Large intestine (tissue), 3 donors: ENCODE measurements at regions not wholly inside any gene's neighbourhood (a gene's known extent, or its start where the extent isn't known, plus 50 kb on each side); places are given as distances from the start of the nearest gene placed in this dataset.
A peak's percentile ranks its signal among the peaks of the same experiment; 100 is the strongest.
"Not testable (repeated sequence)": the region's sequence is repeated elsewhere in the genome, so short reads cannot be mapped to it uniquely, and the experiment has no call there.

ENCODE experiments used
- DNase-seq, 2 donors: peaks; one replicate each; pipeline versions ENCODE4 v3.0.0 to v3.0.0-alpha.2; 2013
- H3K27ac ChIP-seq: one replicate; pipeline ENCODE4 v1.5.1; 2013; ENCODE audit warnings: low read length
- H3K27me3 ChIP-seq: 2 replicates; pipeline ENCODE4 v1.6.1; 2013; ENCODE audit warnings: low read length; ENCODE audit not compliant: control insufficient read depth, insufficient read depth
- H3K36me3 ChIP-seq: 2 replicates; pipeline ENCODE4 v1.6.1; 2013; ENCODE audit warnings: low read length; ENCODE audit not compliant: control insufficient read depth, insufficient read depth
- H3K4me1 ChIP-seq: one replicate; pipeline ENCODE4 v1.6.1; 2013; ENCODE audit warnings: low read length; ENCODE audit not compliant: control insufficient read depth, insufficient read depth
- H3K4me3 ChIP-seq: one replicate; pipeline ENCODE4 v1.5.1; 2013; ENCODE audit warnings: low read length
- H3K9me3 ChIP-seq: one replicate; pipeline ENCODE4 v1.6.1; 2013; ENCODE audit warnings: mild to moderate bottlenecking, low read depth, low read length, moderate library complexity; ENCODE audit not compliant: control insufficient read depth
- WGBS: methylation state at CpG from one replicate; pipeline ENCODE4 v1.1.5; 2013; ENCODE audit warnings: low lambda C conversion rate; ENCODE audit not compliant: insufficient coverage; 5-methylcytosine and 5-hydroxymethylcytosine counted together

DNA sequence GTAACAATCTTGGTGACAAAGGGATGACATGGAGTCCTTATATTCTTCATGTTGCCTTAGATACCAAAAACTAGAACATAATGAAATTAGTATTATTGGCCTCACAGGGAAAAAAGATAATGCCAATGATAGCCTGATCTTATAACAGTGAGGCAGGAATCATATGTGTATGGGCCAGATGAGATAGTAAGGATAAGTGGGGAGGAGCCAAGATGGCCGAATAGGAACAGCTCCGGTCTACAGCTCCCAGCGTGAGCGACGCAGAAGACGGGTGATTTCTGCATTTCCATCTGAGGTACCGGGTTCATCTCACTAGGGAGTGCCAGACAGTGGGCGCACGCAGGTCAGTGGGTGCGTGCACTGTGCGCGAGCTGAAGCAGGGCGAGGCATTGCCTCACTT is 1543.4 kb downstream of the OLFM4 start:
- not testable (repeated sequence) for H3K4me1 ChIP-seq, H3K27ac ChIP-seq, H3K9me3 ChIP-seq, H3K4me3 ChIP-seq, H3K36me3 ChIP-seq, H3K27me3 ChIP-seq, DNase-seq
- no CpG with 5 or more reads among the region's 13 CpGs for WGBS

DNA sequence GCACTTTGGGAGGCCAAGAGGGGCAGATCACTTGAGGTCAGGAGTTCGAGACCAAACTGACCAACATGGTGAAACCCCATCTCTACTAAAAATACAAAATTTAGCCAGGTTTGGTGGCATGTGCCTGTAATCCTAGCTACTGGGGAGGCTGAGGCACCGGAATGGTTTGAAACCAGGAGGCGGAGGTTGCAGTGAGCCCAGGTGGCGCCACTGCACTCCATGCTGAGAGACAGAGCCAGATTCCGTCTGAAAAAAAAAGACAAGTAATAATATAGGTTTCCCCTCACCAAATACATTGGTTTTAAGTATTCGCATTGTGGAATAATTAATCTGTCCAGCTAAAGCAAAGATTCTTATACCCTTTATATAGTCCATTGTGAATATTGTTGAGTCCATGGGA is 1544.6 kb downstream of the OLFM4 start:
- Histone ChIP-seq H3K36me3 (no peaks in the 10 kb centered on the region), H3K4me1 (no peaks in the 10 kb centered on the region), H3K9me3 (no peaks in the 10 kb centered on the region), H3K4me3 (no peak overlapping the region), H3K27ac (no peak overlapping the region), H3K27me3 (no peaks in the 10 kb centered on the region)
- 100% methylated on average over 3 of the region's 6 CpGs for WGBS
- DNase-seq = no peak

DNA sequence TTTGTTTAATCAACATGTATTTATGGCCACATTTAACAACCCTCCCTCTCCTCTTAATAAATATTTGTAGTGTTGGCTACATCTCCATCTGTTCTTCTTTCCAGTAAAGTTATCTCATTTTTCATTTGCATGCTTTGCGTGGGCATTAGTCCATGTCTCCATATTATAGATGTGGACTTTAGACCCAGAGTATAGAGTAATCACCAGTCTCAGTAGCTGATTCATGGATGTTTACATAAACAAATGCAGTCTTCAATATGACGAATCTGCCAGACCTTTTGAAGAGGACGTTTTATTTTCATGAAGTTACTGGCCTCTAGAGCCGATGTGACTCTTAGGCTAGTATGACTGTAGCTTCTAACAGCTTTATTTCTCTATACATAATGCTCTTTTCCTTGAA is 1546.2 kb downstream of the OLFM4 start:
- 88% methylated on average over 1 of the region's 4 CpGs for WGBS
- DNase-seq = peak in 1 of 2 donors; percentile 17
- no peaks in the 10 kb centered on the region for H3K4me1 ChIP-seq

DNA sequence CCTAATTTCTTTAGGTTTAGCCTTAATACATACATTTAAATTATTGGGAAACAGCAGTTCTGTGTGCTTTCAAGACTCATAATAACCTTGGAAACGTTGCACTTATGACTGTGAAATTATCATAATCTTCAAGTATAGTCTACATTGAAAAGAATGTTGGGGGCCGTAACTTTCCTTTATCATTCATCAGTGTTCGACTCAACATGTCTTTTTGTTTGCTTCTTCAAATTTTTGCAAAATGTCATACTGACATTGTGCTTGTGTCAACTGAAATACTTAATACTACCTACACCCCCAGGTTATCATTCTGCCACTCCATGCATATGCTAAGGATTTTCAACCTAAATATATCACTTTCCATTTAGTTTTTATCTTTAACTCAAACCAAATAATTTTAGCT is 1562.9 kb downstream of the OLFM4 start:
- no peaks in the 10 kb centered on the region for H3K27me3 ChIP-seq
- no peaks in the 10 kb centered on the region for H3K9me3 ChIP-seq
- H3K4me1 ChIP-seq = no peaks in the 10 kb centered on the region
- no peak overlapping the region for H3K27ac ChIP-seq
- no peaks in the 10 kb centered on the region for H3K36me3 ChIP-seq
- DNase-seq = no peak
- H3K4me3 ChIP-seq = no peak overlapping the region
- 90% methylated on average over 2 of the region's 3 CpGs for WGBS

More for the DNA sequence above, 1546.2 kb downstream of the OLFM4 start:
- Histone ChIP-seq H3K27me3 (no peaks in the 10 kb centered on the region), H3K4me3 (no peak overlapping the region), H3K9me3 (no peaks in the 10 kb centered on the region), H3K36me3 (no peaks in the 10 kb centered on the region), H3K27ac (no peak overlapping the region)

DNA sequence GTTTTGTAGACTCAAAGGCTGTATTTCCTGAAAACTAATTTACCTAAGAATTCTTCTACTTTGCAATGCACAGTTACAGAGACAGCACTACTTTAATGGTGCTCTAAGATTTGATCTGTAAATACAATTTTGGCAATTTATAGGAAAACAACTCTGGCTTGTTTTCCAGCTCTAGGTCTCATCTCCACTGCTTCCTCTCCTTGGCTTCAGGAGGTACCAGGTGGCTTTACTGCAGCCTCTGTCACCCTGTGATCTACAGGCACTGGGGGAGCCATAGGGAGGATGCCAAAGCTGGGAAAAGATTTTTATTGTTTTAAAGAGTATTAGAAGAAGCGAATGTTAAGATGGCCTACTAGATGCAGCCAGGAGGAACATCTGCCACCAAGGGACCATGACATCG is 1563.6 kb downstream of the OLFM4 start:
- H3K36me3 ChIP-seq = no peaks in the 10 kb centered on the region
- no peaks in the 10 kb centered on the region for H3K4me1 ChIP-seq
- H3K27me3 ChIP-seq = no peaks in the 10 kb centered on the region
- no peak overlapping the region for H3K27ac ChIP-seq
- H3K9me3 ChIP-seq = no peaks in the 10 kb centered on the region
- DNase-seq = no peak
- no CpG with 5 or more reads among the region's 2 CpGs for WGBS
- H3K4me3 ChIP-seq = no peak overlapping the region

DNA sequence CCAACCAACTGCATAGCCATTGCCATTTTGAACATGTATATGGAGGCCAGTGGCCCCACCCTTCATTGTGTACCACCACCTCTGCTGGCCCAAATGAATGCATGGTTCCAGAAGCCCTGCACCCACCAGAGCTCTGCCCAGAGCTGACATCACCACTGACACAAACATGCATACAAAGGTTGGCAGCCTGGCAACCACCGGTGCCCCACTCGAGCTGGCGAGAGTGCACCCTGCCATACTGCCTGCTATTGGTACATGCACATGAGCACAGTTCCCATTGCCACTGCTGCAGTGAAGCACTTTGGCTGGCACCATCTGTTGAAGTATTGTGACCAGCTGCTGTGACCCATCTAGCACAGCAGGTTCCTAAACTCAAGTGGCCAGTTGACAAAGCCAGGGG is 1564.9 kb downstream of the OLFM4 start:
- Histone ChIP-seq H3K27ac (no peak overlapping the region), H3K36me3 (no peaks in the 10 kb centered on the region), H3K9me3 (no peaks in the 10 kb centered on the region), H3K27me3 (no peaks in the 10 kb centered on the region), H3K4me3 (no peak overlapping the region), H3K4me1 (no peaks in the 10 kb centered on the region)
- no CpG with 5 or more reads among the region's 3 CpGs for WGBS
- DNase-seq = no peak

DNA sequence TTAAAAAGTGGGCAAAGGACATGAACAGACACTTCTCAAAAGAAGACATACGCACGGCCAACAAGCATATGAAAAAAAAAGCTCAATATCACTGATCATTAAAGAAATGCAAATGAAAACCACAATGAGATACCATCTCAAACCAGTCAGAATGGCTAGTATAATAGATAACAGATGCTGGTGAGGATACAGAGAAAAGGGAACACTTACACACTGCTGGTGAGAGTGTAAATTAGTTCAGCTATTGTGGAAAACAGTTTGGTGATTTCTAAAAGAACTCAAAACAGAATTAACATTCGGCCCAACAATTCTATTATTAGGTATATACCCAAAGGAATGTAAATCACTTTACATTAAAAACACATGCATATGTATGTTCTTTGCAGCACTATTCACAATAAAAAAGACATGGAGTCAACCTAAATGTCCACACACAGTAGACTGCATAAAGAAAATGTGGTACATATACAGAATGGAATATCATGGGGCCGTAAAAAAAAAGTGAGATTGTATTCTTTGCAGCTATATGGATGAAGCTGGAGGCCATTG is 1569.0 kb downstream of the OLFM4 start:
- Histone ChIP-seq H3K9me3 (no peaks in the 10 kb centered on the region), H3K4me3 (no peak overlapping the region), H3K27me3 (no peaks in the 10 kb centered on the region), H3K36me3 (no peaks in the 10 kb centered on the region), H3K4me1 (no peaks in the 10 kb centered on the region), H3K27ac (no peak overlapping the region)
- DNase-seq = no peak
- WGBS = 83% methylated on average over 1 of the region's 4 CpGs

DNA sequence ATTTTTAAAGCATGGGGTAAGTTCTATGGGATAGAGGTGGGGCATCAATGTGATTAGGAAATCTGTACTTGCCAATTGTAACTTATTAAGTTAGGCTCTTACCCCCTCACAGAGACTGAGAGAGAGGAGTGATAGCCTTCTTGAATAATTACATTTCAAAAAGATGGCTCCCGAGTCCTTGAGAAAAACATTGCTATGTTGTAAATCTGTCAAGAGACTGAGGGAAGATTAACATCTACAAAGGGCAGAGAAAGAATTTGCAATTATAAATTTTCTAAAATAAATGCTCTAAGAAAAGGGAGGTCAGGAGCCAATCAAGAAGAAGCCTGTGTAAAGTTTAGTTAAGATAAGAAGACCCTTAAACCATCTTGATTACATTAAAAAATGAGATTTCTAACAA is 1570.8 kb downstream of the OLFM4 start:
- H3K4me3 ChIP-seq = no peak overlapping the region
- no peak overlapping the region for H3K27ac ChIP-seq
- no peaks in the 10 kb centered on the region for H3K9me3 ChIP-seq
- no peak for DNase-seq
- no CpG with 5 or more reads among the region's 1 CpG for WGBS
- H3K36me3 ChIP-seq = no peaks in the 10 kb centered on the region
- H3K4me1 ChIP-seq = no peaks in the 10 kb centered on the region
- H3K27me3 ChIP-seq = no peaks in the 10 kb centered on the region

DNA sequence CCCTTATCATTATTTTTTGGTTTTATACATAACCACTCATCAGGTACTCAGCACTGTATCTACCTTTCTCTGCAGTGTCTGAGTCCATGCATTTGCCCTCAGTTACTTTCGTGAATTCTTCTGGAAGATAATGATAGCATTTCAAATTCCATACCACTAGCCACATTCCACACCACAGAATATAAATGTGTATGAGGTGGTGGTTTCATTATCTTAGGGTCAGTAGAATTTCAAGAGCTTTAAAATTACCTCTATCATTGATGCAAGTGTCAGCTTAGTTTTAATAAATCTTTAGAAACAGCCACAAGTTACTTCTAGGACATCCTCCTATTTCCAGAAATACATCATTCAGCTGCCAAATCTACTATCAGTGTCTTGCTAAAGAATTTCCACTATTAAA is 1578.3 kb downstream of the OLFM4 start:
- DNase-seq = no peak
- Histone ChIP-seq H3K36me3 (no peaks in the 10 kb centered on the region), H3K4me1 (no peaks in the 10 kb centered on the region), H3K9me3 (no peaks in the 10 kb centered on the region), H3K27me3 (no peaks in the 10 kb centered on the region), H3K4me3 (no peak overlapping the region), H3K27ac (no peak overlapping the region)
- WGBS = no CpG with 5 or more reads among the region's 1 CpG

DNA sequence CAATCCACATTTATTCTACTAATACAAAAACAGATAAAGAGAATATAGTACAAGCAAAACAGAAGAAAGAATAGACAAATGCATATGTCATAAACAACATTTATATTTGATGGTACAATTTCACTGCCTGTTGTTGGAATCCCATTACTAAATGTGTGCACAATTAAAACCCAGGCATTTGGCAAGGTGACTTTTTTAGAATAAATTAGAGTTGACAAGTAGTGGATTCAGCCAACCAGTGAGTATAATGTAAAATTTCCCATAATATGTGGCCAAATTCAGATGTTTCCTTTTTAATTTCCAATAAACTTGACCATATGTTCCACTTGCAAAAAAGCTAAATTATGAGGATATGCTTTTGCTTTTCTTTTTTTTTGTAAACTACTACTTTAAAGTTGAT is 1578.8 kb downstream of the OLFM4 start:
- Histone ChIP-seq H3K4me3 (no peak overlapping the region), H3K27ac (no peak overlapping the region), H3K4me1 (no peaks in the 10 kb centered on the region), H3K9me3 (no peaks in the 10 kb centered on the region), H3K27me3 (no peaks in the 10 kb centered on the region), H3K36me3 (no peaks in the 10 kb centered on the region)
- no peak for DNase-seq

DNA sequence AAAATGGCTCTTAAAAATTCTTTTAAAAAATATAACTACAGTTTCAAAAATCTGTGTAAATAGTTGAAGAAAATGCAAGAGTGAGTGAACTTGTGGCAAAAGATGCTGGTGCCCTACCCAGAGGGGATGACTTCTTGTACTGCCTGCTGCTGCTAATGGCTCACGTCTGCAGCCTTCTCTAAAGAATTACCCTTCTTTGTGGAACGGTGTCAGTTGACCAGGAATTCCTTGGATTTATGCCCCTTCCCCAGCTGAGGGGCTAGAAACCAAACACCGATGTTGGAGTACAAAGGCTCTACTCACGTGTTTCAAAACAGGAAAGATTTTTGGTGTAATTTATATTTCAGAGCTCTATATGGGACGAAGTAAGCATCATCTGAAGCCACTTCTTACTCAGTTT is 1582.8 kb downstream of the OLFM4 start:
- Histone ChIP-seq H3K27ac (no peak overlapping the region), H3K36me3 (no peaks in the 10 kb centered on the region), H3K9me3 (no peaks in the 10 kb centered on the region), H3K4me1 (no peaks in the 10 kb centered on the region), H3K27me3 (no peaks in the 10 kb centered on the region), H3K4me3 (no peak overlapping the region)
- 100% methylated on average over 1 of the region's 5 CpGs for whole genome bisulfite sequencing
- DNase-seq = no peak
